Aorta (tissue), 5 donors: ENCODE measurements at regions not wholly inside any gene's neighbourhood (a gene's known extent, or its start where the extent isn't known, plus 50 kb on each side); places are given as distances from the start of the nearest gene placed in this dataset.
"Not testable (repeated sequence)": the region's sequence is repeated elsewhere in the genome, so short reads cannot be mapped to it uniquely, and the experiment has no call there.

Experiments used
- ATAC-seq: fragments of 200-7000 bp; cut with Tn5 transposase; one replicate; pipeline ENCODE4 v1.9.1; 2022; ENCODE audit warnings: moderate library complexity; ENCODE audit not compliant: low FRiP score
- DNase-seq, 2 donors: peaks; one replicate each; pipeline ENCODE4 v3.0.0-alpha.2; 2020
- H3K27ac ChIP-seq, 2 donors: one replicate each; pipeline ENCODE4 v1.5.1; 2013; ENCODE audit warnings: low read length in 2 of 2, mild to moderate bottlenecking in 2 of 2, moderate library complexity in 2 of 2, control low read depth in 1 of 2, inconsistent platforms in 1 of 2, low read depth in 1 of 2
- H3K27me3 ChIP-seq, 2 donors: one replicate each; pipeline ENCODE4 v1.6.1; 2013; ENCODE audit warnings: control low read depth in 1 of 2, low read length in 1 of 2, mild to moderate bottlenecking in 1 of 2, moderate library complexity in 1 of 2; ENCODE audit not compliant: insufficient read depth in 2 of 2, control insufficient read depth in 1 of 2
- H3K36me3 ChIP-seq, 2 donors: one replicate each; pipeline ENCODE4 v1.6.1; 2013; ENCODE audit warnings: control low read depth in 1 of 2, low read length in 1 of 2, mild to moderate bottlenecking in 1 of 2; ENCODE audit not compliant: insufficient read depth in 2 of 2, control insufficient read depth in 1 of 2
- H3K4me1 ChIP-seq, 2 donors: one replicate each; pipeline ENCODE4 v1.6.1; 2013; ENCODE audit warnings: low read length in 2 of 2, control low read depth in 1 of 2, mild to moderate bottlenecking in 1 of 2, moderate library complexity in 1 of 2; ENCODE audit not compliant: insufficient read depth in 2 of 2, control insufficient read depth in 1 of 2
- H3K4me3 ChIP-seq, 2 donors: one replicate each; pipeline ENCODE4 v1.5.1; 2013; ENCODE audit warnings: low read length in 2 of 2, control low read depth in 1 of 2, mild to moderate bottlenecking in 1 of 2
- H3K9me3 ChIP-seq: one replicate; pipeline ENCODE4 v1.6.1; 2013; ENCODE audit warnings: mild to moderate bottlenecking, low read length; ENCODE audit not compliant: control insufficient read depth
- WGBS, 2 donors: extraction: QIAGEN DNeasy Blood & Tissue Kit; methylation state at CpG; one replicate each; pipeline ENCODE4 v1.1.7; 2013; 5-methylcytosine and 5-hydroxymethylcytosine counted together
- intact Hi-C, 2 donors: fragments of 100-400 bp; cut with DNase I; formaldehyde crosslinking; loops; one replicate each; pipeline versions ENCODE4 v1.14.2 to v1.15.0; 2022
- donor health status: healthy with polysubstance abuse.
- donor health status: Bipolar disorder and iron deficiency.
- donor health status: DM: no; HTN: no; CAD: no.
- donor health status: DM: no; HTN: no; CAD: no.
- donor health status: DM: yes; HTN: yes; CAD: no.

GRCh38 chr9:27683181-27683580 is 109.9 kb upstream of the C9orf72 start:
- no peak overlapping the region for H3K27ac ChIP-seq
- 77 to 80% methylated on average over 7 of the region's 7 CpGs for WGBS, 2 donors
- H3K36me3 ChIP-seq = no peaks in the 10 kb centered on the region
- DNase-seq = no peak
- no peak for ATAC-seq
- no peaks in the 10 kb centered on the region for H3K4me1 ChIP-seq
- no peak overlapping the region for H3K4me3 ChIP-seq
- intact Hi-C loops = no loop called here
- H3K9me3 ChIP-seq = no peaks in the 10 kb centered on the region
- H3K27me3 ChIP-seq = no peaks in the 10 kb centered on the region

DNA sequence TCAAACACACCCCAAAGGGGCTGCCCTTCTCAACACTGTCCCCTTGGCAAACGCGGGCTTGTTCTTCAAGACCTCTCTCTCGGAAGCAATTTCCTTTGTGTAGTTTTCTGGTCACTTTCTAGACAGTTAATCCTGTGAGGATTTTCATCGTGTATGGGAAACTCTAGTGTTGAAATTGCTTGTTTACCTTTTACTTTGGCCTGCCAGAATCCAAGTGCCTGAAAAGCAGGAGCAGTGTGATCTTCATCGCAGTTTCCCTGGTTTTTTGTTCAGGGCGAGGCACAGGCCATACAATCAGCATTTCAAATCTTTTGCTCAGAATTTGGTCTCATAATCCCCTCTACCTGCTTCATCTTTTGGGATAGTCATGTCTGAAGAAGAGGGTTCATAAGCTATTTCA is 115.7 kb upstream of the C9orf72 start:
- H3K27ac ChIP-seq = no peak overlapping the region
- no peaks in the 10 kb centered on the region for H3K9me3 ChIP-seq
- H3K4me1 ChIP-seq = no peaks in the 10 kb centered on the region
- H3K4me3 ChIP-seq = no peak overlapping the region
- no peaks in the 10 kb centered on the region for H3K27me3 ChIP-seq
- 63 to 64% methylated on average over 6 of the region's 6 CpGs for WGBS, 2 donors
- H3K36me3 ChIP-seq = no peaks in the 10 kb centered on the region
- intact Hi-C loops = no loop called here
- no peak for DNase-seq
- no peak for ATAC-seq

DNA sequence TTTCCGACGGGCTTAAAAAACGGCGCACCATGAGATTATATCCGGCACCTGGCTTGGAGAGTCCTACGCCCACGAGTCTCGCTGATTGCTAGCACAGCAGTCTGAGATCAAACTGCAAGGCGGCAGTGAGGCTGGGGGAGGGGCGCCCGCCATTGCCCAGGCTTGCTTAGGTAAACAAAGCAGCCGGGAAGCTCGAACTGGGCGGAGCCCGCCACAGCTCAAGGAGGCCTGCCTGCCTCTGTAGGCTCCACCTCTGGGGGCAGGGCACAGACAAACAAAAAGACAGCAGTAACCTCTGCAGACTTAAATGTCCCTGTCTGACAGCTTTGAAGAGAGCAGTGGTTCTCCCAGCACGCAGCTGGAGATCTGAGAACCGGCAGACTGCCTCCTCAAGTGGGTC is 117.5 kb upstream of the C9orf72 start:
- H3K27ac ChIP-seq, H3K4me3 ChIP-seq, H3K36me3 ChIP-seq, H3K4me1 ChIP-seq, intact Hi-C loops, DNase-seq, ATAC-seq, H3K27me3 ChIP-seq, H3K9me3 ChIP-seq: not testable (repeated sequence)
- 77 to 78% methylated on average over 8 to 11 of the region's 17 CpGs for WGBS, 2 donors

DNA sequence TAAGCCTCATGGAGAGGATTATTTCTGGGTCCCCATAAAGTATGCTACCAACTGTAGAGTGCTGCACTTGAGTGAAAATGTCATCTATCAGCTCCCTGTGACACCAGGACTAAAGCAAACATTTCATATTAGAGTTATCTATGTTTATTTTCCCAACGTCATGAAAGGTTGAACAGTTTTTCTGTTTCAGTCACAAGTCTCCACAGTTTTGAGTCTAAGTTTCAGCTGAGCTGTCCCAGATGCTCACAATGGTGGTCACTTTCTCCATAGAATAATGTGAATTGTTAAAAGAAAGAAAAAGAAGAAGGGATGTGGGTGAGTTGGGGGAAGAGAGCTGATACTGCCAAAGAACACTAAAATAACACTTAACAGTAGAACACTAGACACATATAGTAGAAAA is 126.3 kb upstream of the C9orf72 start:
- ATAC-seq (no peak), DNase-seq (no peak)
- no peak overlapping the region for H3K4me3 ChIP-seq
- H3K9me3 ChIP-seq = peaks cover 3% of the 10 kb centered on the region
- no peaks in the 10 kb centered on the region for H3K27me3 ChIP-seq
- no peak overlapping the region for H3K27ac ChIP-seq
- intact Hi-C loops = no loop called here
- WGBS, 2 donors = 3% methylated on average over 1 of the region's 1 CpG
- H3K4me1 ChIP-seq = no peaks in the 10 kb centered on the region
- no peaks in the 10 kb centered on the region for H3K36me3 ChIP-seq

DNA sequence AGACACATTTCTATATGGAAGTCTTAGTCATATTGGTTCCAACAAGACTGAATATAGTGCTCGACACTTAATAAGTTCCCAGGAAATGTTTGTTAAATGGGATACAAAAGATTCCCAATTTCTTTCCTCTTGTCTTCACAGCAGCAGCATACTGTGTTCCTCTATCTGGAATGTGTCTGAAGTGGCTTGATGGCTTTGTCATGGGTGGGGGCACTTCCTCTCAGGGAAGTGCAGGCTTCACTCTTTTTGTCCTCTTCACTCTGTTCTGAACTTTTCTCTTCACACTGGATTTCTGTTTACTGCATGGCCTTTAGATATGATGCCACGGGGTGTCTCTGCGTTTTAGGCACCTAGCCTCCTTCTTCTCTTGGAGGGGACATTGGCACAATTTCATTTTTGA is 127.7 kb upstream of the C9orf72 start:
- Histone ChIP-seq H3K9me3 (peaks cover 3% of the 10 kb centered on the region), H3K36me3 (no peaks in the 10 kb centered on the region), H3K4me1 (no peaks in the 10 kb centered on the region), H3K4me3 (no peak overlapping the region), H3K27me3 (no peaks in the 10 kb centered on the region), H3K27ac (no peak overlapping the region)
- DNase-seq (no peak), ATAC-seq (peak; percentile 17)
- intact Hi-C loops = no loop called here
- 73 to 76% methylated on average over 3 of the region's 3 CpGs for WGBS, 2 donors

DNA sequence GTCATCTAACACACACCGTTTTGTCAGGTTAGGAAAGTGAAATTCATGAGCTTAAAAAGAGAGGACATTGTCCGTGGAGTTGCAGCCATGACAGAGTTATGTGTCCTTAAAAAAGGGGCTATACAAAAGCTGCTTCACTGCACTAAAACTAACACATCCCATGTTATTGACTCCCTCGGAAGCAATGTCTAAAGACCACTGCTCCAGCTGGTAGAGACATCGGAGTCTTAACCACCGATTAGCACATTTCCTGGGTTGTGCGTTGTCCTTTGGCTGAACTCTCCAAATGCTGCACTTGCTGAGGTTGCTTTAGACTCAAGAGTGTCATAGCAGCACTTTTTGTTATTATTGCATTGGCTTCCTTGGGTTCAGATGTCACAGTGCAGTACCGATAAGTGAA is 128.3 kb upstream of the C9orf72 start:
- WGBS, 2 donors = 27 to 33% methylated on average over 7 of the region's 7 CpGs
- H3K27ac ChIP-seq = no peak overlapping the region
- H3K36me3 ChIP-seq = no peaks in the 10 kb centered on the region
- no peaks in the 10 kb centered on the region for H3K27me3 ChIP-seq
- no peak overlapping the region for H3K4me3 ChIP-seq
- peak in 1 of 2 donors; percentile 70 for DNase-seq
- H3K4me1 ChIP-seq = no peaks in the 10 kb centered on the region
- H3K9me3 ChIP-seq = peaks cover 3% of the 10 kb centered on the region
- intact Hi-C loops = no loop called here
- peak; percentile 62 for ATAC-seq

DNA sequence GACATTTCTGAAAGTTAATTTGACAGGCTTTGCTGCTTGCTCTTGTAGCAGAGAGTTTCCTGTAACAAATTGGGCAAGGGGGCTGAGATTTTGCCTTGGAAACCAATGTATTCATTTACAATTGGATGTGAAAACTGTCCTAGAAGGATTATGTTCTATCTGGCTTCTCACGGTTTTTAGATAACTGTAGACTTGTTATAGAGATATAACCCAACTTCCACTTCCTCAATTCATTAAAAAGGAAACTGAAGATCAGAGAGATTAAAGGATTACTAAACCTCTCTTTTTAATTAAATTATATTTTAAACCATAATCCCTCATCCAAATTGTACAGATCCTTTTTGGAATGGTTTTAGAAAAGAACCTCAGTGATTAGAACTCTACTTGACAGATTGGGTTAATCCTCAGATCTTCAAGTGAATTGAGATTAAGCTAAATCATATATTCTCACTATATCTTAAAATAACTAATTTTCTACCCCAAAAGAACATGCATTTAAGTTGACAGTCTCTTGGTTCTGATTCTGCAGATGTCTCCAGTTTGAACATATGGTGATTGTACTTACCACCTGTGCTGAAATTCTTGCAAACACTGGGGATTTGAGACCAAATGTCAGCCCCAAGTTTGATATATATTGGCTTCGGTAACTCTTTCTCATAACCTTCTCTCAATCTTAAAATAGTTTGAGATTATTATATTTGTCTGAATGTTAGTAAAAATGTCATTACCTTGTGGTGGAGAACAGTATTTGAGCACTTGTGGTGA is 130.1 kb upstream of the C9orf72 start:
- no peaks in the 10 kb centered on the region for H3K4me1 ChIP-seq
- H3K27me3 ChIP-seq = no peaks in the 10 kb centered on the region
- H3K4me3 ChIP-seq = no peak overlapping the region
- no peaks in the 10 kb centered on the region for H3K36me3 ChIP-seq
- H3K27ac ChIP-seq = no peak overlapping the region
- intact Hi-C loops = no loop called here
- H3K9me3 ChIP-seq = peaks cover 3% of the 10 kb centered on the region
- 41 to 43% methylated on average over 2 of the region's 2 CpGs for WGBS, 2 donors
- DNase-seq (no peak), ATAC-seq (no peak)

- H3K36me3 ChIP-seq = no peaks in the 10 kb centered on the region
- no peak overlapping the region for H3K4me3 ChIP-seq
- no peak for DNase-seq
- intact Hi-C loops = no loop called here
- ATAC-seq = no peak
- 84 to 91% methylated on average over 2 of the region's 2 CpGs for WGBS, 2 donors
- no peaks in the 10 kb centered on the region for H3K27me3 ChIP-seq
- H3K27ac ChIP-seq = no peak overlapping the region
- H3K4me1 ChIP-seq = no peaks in the 10 kb centered on the region
- H3K9me3 ChIP-seq = peaks cover 3% of the 10 kb centered on the region
Measured at GRCh38 chr9:27711241-27711640, 138.0 kb upstream of the C9orf72 start.

- H3K36me3 ChIP-seq = no peaks in the 10 kb centered on the region
- no peak overlapping the region for H3K27ac ChIP-seq
- DNase-seq (no peak), ATAC-seq (no peak)
- no peaks in the 10 kb centered on the region for H3K27me3 ChIP-seq
- no peaks in the 10 kb centered on the region for H3K4me1 ChIP-seq
- no peak overlapping the region for H3K4me3 ChIP-seq
- H3K9me3 ChIP-seq = peaks cover 3% of the 10 kb centered on the region
- 63 to 72% methylated on average over 7 of the region's 7 CpGs for WGBS, 2 donors
- intact Hi-C loops = no loop called here
Measured at GRCh38 chr9:27712806-27713205, 139.5 kb upstream of the C9orf72 start.
